ENCODE measurements at regions not wholly inside any gene's neighbourhood (a gene's known extent, or its start where the extent isn't known, plus 50 kb on each side); places are given as distances from the start of the nearest gene placed in this dataset.

DNA sequence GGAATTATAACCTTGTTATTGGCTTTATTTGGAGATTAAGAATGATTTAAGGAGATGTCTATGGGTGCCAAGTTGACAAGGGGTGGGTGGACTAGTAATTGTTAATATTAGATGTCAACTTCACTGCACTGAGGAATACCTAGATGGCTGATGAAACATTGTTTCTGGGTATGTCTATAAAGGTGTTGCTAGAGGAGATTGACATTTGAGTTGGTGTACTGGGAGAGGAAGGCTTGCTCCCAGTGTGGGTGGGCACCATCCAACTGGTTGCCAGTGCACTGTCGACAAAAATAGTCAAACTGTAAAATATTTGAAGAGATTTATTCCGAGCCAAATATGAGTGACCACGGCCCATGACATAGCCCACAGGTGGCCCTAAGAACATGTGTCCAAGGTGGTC is 378.8 kb downstream of the NDFIP2 start:
- H3K9me3 Mint-ChIP-seq: peaks cover 3% of the 10 kb centered on the region
- ATAC-seq (no peak), DNase-seq (ENCODE audit: low spot score) (no peak)
- no peaks in the 10 kb centered on the region for H3K27me3 Mint-ChIP-seq (ENCODE audit: low read depth)
- no peaks in the 10 kb centered on the region for H3K36me3 Mint-ChIP-seq
- H3K27ac Mint-ChIP-seq: no peak overlapping the region
- H3K4me1 Mint-ChIP-seq: peaks cover 16% of the 10 kb centered on the region
- TF ChIP-seq NFATC4 (CRISPR knock-in tag; IDR thresholded peaks at IDR 0.05) (no peak), ZNF423 (CRISPR knock-in tag; IDR thresholded peaks at IDR 0.05) (no peak), OVOL2 (CRISPR knock-in tag; IDR thresholded peaks at IDR 0.05; ENCODE audit: borderline replicate concordance) (no peak), ETV6 (CRISPR knock-in tag; IDR thresholded peaks at IDR 0.05) (no peak), GABPB1 (CRISPR knock-in tag; IDR thresholded peaks at IDR 0.05) (no peak)
- TF ChIP-seq, protein P1, sequence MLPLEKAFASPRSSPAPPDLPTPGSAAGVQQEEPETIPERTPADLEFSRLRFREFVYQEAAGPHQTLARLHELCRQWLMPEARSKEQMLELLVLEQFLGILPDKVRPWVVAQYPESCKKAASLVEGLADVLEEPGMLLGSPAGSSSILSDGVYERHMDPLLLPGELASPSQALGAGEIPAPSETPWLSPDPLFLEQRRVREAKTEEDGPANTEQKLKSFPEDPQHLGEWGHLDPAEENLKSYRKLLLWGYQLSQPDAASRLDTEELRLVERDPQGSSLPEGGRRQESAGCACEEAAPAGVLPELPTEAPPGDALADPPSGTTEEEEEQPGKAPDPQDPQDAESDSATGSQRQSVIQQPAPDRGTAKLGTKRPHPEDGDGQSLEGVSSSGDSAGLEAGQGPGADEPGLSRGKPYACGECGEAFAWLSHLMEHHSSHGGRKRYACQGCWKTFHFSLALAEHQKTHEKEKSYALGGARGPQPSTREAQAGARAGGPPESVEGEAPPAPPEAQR (CRISPR knock-in tag; IDR thresholded peaks at IDR 0.05): no peak
- POLR2A ChIA-PET: no interaction called here
- no peak overlapping the region for H3K4me3 Mint-ChIP-seq
- CTCF ChIA-PET: no interaction called here

DNA sequence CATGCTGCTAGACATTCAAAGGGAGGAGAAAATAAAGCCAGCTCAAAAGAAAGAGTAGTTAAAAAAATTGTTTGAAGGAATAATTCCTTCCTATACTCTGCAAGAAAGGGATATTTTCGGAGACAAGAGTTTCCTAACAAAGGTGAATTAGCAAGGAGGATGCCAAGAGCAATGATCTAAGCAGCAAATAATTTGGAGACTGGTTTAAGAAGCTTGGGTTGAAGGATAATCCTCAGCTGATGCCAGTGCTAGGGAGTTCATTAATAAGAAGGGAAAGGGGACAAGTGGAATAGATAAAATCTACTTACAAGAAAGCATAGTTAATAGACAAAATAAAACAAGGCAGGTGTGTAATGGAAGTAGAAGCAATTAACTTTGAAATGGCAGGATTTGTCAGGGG is 372.3 kb downstream of the NDFIP2 start:
- CTCF ChIA-PET: no interaction called here
- ATAC-seq: no peak
- TF ChIP-seq, protein P2, sequence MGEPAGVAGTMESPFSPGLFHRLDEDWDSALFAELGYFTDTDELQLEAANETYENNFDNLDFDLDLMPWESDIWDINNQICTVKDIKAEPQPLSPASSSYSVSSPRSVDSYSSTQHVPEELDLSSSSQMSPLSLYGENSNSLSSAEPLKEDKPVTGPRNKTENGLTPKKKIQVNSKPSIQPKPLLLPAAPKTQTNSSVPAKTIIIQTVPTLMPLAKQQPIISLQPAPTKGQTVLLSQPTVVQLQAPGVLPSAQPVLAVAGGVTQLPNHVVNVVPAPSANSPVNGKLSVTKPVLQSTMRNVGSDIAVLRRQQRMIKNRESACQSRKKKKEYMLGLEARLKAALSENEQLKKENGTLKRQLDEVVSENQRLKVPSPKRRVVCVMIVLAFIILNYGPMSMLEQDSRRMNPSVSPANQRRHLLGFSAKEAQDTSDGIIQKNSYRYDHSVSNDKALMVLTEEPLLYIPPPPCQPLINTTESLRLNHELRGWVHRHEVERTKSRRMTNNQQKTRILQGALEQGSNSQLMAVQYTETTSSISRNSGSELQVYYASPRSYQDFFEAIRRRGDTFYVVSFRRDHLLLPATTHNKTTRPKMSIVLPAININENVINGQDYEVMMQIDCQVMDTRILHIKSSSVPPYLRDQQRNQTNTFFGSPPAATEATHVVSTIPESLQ (CRISPR knock-in tag; IDR thresholded peaks at IDR 0.05): no peak
- TF ChIP-seq, protein P3, sequence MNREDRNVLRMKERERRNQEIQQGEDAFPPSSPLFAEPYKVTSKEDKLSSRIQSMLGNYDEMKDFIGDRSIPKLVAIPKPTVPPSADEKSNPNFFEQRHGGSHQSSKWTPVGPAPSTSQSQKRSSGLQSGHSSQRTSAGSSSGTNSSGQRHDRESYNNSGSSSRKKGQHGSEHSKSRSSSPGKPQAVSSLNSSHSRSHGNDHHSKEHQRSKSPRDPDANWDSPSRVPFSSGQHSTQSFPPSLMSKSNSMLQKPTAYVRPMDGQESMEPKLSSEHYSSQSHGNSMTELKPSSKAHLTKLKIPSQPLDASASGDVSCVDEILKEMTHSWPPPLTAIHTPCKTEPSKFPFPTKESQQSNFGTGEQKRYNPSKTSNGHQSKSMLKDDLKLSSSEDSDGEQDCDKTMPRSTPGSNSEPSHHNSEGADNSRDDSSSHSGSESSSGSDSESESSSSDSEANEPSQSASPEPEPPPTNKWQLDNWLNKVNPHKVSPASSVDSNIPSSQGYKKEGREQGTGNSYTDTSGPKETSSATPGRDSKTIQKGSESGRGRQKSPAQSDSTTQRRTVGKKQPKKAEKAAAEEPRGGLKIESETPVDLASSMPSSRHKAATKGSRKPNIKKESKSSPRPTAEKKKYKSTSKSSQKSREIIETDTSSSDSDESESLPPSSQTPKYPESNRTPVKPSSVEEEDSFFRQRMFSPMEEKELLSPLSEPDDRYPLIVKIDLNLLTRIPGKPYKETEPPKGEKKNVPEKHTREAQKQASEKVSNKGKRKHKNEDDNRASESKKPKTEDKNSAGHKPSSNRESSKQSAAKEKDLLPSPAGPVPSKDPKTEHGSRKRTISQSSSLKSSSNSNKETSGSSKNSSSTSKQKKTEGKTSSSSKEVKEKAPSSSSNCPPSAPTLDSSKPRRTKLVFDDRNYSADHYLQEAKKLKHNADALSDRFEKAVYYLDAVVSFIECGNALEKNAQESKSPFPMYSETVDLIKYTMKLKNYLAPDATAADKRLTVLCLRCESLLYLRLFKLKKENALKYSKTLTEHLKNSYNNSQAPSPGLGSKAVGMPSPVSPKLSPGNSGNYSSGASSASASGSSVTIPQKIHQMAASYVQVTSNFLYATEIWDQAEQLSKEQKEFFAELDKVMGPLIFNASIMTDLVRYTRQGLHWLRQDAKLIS (CRISPR knock-in tag; IDR thresholded peaks at IDR 0.05; ENCODE audit: borderline replicate concordance): no peak
- TF ChIP-seq MYBL2 (CRISPR knock-in tag; IDR thresholded peaks at IDR 0.05) (no peak), NFYB (CRISPR knock-in tag; conservative IDR thresholded peaks at IDR 0.05; ENCODE audit: low read depth) (no peak), TEAD1 (CRISPR knock-in tag; IDR thresholded peaks at IDR 0.05) (no peak), JUN (CRISPR knock-in tag; IDR thresholded peaks at IDR 0.05) (no peak), IRF2 (CRISPR knock-in tag; IDR thresholded peaks at IDR 0.05; ENCODE audit: borderline replicate concordance, low read depth) (no peak), FOXJ3 (CRISPR knock-in tag; IDR thresholded peaks at IDR 0.05; ENCODE audit: borderline replicate concordance) (no peak)
- TF ChIP-seq, protein P4, sequence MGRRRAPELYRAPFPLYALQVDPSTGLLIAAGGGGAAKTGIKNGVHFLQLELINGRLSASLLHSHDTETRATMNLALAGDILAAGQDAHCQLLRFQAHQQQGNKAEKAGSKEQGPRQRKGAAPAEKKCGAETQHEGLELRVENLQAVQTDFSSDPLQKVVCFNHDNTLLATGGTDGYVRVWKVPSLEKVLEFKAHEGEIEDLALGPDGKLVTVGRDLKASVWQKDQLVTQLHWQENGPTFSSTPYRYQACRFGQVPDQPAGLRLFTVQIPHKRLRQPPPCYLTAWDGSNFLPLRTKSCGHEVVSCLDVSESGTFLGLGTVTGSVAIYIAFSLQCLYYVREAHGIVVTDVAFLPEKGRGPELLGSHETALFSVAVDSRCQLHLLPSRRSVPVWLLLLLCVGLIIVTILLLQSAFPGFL (CRISPR knock-in tag; IDR thresholded peaks at IDR 0.05; ENCODE audit: borderline replicate concordance): no peak
- TF ChIP-seq, protein P5, sequence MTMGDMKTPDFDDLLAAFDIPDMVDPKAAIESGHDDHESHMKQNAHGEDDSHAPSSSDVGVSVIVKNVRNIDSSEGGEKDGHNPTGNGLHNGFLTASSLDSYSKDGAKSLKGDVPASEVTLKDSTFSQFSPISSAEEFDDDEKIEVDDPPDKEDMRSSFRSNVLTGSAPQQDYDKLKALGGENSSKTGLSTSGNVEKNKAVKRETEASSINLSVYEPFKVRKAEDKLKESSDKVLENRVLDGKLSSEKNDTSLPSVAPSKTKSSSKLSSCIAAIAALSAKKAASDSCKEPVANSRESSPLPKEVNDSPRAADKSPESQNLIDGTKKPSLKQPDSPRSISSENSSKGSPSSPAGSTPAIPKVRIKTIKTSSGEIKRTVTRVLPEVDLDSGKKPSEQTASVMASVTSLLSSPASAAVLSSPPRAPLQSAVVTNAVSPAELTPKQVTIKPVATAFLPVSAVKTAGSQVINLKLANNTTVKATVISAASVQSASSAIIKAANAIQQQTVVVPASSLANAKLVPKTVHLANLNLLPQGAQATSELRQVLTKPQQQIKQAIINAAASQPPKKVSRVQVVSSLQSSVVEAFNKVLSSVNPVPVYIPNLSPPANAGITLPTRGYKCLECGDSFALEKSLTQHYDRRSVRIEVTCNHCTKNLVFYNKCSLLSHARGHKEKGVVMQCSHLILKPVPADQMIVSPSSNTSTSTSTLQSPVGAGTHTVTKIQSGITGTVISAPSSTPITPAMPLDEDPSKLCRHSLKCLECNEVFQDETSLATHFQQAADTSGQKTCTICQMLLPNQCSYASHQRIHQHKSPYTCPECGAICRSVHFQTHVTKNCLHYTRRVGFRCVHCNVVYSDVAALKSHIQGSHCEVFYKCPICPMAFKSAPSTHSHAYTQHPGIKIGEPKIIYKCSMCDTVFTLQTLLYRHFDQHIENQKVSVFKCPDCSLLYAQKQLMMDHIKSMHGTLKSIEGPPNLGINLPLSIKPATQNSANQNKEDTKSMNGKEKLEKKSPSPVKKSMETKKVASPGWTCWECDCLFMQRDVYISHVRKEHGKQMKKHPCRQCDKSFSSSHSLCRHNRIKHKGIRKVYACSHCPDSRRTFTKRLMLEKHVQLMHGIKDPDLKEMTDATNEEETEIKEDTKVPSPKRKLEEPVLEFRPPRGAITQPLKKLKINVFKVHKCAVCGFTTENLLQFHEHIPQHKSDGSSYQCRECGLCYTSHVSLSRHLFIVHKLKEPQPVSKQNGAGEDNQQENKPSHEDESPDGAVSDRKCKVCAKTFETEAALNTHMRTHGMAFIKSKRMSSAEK (CRISPR knock-in tag; IDR thresholded peaks at IDR 0.05; ENCODE audit: borderline replicate concordance): no peak
- TF ChIP-seq, protein P6, sequence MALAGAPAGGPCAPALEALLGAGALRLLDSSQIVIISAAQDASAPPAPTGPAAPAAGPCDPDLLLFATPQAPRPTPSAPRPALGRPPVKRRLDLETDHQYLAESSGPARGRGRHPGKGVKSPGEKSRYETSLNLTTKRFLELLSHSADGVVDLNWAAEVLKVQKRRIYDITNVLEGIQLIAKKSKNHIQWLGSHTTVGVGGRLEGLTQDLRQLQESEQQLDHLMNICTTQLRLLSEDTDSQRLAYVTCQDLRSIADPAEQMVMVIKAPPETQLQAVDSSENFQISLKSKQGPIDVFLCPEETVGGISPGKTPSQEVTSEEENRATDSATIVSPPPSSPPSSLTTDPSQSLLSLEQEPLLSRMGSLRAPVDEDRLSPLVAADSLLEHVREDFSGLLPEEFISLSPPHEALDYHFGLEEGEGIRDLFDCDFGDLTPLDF (CRISPR knock-in tag; IDR thresholded peaks at IDR 0.05): no peak
- TF ChIP-seq, protein P7, sequence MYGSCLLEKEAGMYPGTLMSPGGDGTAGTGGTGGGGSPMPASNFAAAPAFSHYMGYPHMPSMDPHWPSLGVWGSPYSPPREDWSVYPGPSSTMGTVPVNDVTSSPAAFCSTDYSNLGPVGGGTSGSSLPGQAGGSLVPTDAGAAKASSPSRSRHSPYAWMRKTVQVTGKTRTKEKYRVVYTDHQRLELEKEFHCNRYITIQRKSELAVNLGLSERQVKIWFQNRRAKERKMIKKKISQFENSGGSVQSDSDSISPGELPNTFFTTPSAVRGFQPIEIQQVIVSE (CRISPR knock-in tag; IDR thresholded peaks at IDR 0.05; ENCODE audit: borderline replicate concordance): no peak

More for the DNA sequence above, 372.3 kb downstream of the NDFIP2 start:
- Mint-ChIP-seq H3K36me3 (no peaks in the 10 kb centered on the region), H3K4me1 (peaks cover 9% of the 10 kb centered on the region), H3K27me3 (ENCODE audit: low read depth) (no peaks in the 10 kb centered on the region; the same call in 1 of the 2 replicates), H3K4me3 (no peak overlapping the region), H3K27ac (no peak overlapping the region), H3K9me3 (peaks cover 3% of the 10 kb centered on the region)
- no peak for DNase-seq (ENCODE audit: low spot score)
- POLR2A ChIA-PET: no interaction called here
